Germinal center (tissue), 1 donor: ENCODE measurements at regions not wholly inside any gene's neighbourhood (a gene's known extent, or its start where the extent isn't known, plus 50 kb on each side); places are given as distances from the start of the nearest gene placed in this dataset.
"Not testable (repeated sequence)": the region's sequence is repeated elsewhere in the genome, so short reads cannot be mapped to it uniquely, and the experiment has no call there.

ENCODE experiments used
- DNase-seq: peaks from one replicate; pipeline ENCODE4 v3.0.0; 2012; ENCODE audit warnings: mixed read lengths, low spot score

DNA sequence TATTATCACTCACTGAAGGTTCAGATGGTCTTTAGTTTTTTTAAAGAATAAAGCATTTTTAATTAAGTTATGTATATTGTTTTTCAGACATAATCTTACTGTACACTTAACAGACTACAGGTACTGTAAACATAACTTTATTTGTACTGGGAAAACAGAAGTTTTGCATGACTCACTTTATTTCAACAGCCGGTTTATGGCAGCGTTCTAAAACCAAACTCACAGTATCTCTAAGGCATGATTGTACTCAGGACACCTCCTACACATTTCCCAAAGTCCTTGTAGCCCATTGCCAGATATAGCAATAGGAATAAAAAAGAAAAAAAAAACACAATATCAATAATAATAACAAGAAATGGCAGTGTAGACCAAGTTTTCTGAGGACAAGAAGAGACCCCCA lies 1341.4 kb downstream of the FSCB start:
- no peak for DNase-seq

DNA sequence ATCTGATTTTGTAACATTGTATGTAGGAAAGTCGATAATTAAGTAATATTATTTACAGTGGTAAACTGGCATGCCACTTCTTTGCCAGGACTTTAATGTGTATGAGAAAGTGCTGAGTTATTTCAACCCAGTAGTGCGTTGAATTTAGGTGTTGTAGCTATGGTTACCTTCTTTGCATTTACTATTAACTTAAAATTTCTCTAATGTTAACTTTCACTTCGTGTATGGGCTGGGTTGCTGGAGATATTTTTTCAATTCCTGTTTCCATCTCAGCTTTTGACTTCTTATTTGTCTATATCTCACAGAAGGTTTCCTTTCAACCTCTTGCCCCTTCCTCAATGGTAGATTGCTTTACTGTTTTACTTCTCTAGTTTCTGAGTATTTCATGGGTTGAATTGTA lies 1345.6 kb downstream of the FSCB start:
- DNase-seq: no peak

DNA sequence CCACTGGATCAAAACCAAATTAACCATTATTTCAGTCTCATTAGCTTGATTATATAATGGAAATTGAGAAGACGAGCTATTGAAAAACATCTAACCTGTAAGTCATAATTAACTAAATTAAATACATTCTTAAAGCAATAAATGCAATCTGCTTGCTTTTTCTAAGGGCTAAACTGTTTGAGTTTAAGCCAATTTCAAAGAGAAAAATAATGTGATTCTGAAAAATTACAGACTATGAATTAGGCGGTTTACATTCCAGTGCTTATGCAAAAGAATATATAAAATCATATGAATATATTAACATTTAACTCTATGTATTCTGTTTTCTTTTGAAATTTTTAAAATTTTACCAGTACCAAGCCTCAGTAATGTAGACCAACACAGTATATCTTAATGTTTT lies 1349.4 kb downstream of the FSCB start:
- DNase-seq: no peak

DNA sequence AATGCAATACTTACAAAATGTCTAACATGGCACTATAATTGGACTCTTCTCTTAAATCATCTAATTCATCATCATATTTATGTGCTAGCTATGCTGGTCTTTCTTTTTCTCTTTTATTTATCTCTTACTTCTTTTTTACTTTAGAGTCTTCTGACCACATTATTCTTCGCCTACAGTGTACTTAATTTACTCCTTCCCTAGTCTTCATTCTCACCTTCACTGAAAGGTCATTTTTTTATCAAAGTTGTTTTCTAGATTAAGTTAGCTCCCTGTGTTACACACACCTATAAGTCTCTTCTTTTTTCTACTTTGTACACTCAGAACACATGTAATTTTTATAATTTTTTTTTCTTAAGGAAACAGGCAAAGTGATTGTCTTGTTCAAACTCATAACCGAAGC lies 1351.2 kb downstream of the FSCB start:
- no peak for DNase-seq

DNA sequence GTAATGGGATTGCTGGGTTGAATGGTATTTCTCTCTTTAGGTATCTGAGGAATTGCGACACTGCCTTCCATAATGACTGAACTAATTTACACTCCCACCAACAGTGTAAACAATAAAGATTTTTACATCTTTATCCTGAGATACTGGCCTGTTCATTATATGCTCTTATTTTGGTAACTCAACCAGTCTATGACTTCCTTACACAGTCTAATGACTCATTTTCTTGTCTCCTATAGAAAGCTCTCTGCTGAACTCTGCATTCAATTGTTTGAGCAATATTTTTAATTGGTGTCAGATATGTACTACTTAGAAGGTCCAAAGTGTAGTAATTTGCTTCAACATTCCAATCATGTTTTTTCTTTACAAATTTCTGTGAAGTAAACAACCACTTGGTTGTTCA lies 1351.8 kb downstream of the FSCB start:
- no peak for DNase-seq

DNA sequence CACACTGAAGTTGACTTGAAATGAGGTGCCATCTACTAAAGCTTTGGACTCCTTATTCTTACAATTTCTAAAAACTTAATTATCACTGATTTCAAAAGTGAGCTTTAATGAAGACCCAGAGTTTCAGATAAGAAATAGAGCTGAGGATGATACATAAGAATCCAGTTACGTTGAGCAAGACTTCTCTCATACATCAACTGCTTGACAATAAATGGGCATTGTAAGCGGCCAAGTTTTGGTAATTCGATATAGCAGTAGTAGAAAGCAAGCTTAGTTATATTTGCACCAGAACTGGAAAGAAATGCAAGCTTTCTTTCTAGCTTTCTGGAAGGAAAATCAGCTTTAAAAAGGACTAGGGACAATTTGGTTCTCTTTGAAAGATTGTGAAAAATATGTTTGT lies 1359.6 kb downstream of the FSCB start:
- DNase-seq: no peak

DNA sequence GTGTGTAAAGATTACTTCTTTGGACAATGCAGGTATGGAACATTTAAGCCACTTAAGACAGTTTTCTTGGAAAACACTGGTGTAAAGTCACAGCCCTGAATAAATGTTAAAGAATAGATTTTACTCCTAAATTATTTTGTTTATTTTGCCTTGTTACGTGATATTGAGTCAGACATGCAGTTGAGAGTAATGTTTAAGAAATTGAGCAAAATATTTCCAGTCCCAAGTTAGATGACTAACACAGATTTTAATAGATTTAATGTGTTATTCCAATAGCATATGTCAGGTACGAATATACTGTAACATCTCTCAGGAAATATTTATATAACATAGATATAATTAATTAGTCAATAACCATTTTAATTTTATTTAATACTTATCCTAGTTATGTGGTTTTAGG lies 1361.7 kb downstream of the FSCB start:
- no peak for DNase-seq

DNA sequence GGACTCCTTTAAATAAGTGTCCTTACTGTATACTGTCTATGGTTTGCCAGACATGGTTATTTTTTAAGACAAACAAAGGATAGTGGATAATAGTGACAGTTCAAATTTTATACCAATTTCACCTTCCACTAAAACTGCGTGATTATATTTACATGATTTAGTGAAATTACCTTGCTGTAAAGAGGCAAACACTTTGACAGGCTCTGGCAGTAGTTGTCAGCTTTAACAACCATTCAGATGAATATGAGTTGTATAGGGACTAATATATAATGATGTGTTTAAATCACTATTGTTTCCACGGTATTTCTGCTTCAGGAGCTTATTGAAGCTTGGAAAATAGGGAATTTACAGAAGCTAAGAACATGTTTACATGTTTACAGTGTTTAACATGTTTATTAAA lies 1364.0 kb downstream of the FSCB start:
- no peak for DNase-seq

DNA sequence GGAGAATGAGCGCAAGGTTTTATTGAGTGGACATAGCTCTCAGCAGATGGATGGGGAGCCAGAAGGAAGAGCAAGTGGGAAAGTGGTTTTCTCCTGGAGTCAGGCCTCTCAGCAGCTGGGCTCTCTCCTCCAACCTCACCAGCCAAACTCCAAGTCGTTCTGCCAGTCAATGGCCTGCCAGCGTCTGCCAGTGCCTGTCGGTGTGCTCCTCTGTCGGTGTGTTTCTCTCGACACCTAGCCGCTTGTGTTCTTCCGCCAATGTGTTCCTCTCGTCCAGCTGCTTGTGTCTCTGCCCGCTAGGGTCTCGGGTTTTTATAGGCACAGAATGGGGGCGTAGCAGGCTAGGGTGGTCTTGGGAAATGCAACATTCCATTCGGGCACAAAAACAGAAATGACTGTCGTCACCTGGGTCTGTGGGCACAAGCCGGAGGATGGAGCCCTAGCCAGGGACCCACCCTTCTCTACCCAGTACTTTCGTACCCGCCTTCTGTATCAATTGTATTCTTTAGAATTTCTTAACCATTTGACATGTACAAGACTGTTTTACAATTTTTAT lies 1365.4 kb downstream of the FSCB start:
- DNase-seq: no peak

DNA sequence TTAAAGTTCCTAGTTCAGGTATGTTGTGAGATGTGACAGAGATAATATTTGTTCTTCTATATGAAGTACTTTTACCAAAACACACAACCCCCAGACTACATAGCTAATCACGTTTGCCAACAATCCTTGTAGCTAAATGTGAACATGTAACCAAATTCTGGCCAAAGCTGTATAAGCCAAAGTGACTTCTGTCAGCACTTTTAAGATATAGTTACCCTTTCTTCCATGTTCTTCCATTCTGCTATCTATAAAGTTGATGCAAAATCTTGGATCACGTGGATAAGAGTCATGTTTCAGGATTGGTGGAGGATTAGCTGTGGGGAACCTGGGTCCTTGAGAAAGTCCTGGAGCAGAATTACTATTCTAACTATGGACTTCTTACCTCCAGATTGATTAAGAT lies 1366.6 kb downstream of the FSCB start:
- DNase-seq: no peak

DNA sequence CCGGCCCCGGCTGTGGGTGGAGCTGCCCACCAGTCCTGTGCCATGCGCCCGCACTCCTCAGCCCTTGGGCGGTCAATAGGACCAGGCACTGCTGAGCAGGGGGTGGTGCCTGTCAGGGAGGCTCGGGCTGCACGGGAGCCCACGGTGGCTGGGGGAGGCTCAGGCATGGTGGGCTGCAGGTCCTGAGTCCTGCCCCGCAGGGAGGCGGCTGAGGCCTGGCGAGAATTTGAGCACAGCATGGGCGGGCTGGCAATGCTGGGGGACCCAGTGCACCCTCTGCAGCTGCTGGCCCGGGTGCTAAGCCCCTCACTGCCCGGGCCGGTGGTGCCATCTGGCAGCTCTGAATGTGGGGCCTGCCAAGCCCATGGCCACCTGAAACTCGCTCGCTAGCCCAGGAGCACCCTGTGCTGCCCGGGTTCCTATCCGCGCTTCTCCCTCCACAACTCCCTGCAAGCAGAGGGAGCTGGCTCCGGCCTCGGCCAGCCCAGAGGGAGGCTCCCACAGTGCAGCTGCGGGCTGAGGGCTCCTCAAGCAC lies 1371.1 kb downstream of the FSCB start:
- DNase-seq: no peak

DNA sequence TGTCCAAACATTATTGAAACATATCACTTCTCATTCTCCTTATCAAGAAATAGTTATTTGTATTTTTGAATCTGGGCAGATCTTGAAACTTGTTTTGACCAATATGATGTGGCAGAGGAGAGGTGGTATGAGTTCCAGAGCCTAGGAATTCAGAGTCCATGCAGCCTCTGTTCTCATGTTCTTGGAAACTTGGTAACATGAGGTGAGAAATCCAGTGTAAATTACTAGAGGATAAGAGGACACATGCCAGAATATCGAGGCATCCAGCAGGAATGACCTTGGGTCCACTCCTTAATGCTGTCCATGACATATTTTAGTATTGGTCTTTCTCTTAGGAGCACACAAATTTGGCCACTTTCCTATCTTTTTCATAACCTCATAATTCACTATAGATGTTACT lies 1374.6 kb downstream of the FSCB start:
- DNase-seq: no peak

DNA sequence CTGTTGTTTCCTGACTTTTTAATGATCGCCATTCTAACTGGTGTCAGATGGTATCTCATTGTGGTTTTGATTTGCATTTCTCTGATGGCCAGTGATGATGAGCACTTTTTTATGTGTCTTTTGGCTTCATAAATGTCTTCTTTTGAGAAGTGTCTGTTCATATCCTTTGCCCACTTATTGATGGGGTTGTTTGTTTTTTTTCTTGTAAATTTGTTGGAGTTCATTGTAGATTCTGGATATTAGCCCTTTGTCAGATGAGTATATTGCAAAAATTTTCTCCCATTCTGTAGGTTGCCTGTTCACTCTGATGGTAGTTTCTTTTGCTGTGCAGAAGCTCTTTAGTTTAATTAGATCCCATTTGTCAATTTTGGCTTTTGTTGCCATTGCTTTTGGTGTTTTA lies 1378.7 kb downstream of the FSCB start:
- not testable (repeated sequence) for DNase-seq

DNA sequence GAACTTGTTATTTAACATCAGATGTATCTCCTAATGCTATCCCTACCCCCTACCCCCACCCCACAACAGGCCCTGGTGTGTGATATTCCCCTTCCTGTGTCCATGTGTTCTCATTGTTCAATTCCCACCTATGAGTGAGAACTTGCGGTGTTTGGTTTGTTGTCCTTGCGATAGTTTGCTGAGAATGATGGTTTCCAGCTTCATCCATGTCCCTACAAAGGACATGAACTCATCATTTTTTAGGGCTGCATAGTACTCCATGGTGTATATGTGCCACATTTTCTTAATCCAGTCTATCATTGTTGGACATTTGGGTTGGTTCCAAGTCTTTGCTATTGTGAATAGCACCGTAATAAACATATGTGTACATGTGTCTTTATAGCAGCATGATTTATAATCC lies 1379.2 kb downstream of the FSCB start:
- DNase-seq: not testable (repeated sequence)

DNA sequence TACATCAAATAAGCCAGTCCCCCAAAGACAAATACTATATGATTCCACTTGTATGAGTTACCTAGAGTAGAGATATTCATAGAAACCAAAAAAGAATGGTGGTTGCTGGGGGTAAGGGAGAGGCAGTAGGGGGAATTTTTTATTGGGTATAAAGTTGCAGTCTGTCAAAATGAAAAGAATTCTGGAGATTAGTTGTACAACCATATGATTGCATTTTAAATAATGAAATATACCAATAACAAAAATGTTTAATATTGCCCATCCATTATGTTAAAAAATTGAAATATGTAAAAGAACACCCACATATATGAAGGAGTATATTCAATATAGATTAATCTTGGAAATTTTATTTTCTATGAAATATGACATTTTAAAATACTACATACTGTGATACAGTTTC lies 1383.5 kb downstream of the FSCB start:
- DNase-seq: no peak

DNA sequence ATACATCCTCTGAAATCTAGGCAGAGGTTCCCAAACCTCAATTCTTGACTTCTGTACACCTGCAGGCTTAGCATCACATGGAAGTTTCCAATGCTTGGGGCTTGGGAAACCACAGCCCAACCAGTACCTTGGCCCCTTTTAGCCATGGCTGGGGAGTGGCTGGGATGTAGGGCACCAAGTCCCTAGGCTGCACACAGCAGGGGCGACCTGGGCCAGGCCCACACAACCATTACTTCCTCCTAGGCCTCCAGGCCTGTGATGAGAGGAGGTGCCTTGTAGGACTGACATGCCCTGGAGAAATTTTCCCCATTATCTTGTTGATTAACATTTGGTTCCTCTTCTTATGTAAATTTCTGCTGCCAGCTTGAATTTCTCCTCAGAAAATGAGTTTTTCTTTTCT lies 1387.4 kb downstream of the FSCB start:
- DNase-seq: no peak

DNA sequence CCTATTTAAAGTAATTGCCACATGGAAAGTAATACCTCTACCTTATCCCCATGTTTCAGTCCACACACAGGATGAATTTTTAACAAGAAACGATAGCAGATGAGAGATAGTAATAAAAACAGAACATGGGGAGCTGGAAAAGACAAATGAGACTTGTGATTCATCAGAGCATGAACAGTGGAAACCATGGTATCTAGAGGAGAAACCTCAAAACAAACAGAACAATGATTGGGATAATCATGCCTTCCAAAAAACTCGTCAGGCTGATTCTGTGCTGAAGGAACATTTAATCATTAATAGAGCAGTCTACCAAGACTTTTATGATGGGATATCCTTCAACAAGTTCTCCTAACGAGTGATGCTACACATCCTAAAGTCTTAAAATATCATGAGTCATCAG lies 1390.7 kb downstream of the FSCB start:
- no peak for DNase-seq

DNA sequence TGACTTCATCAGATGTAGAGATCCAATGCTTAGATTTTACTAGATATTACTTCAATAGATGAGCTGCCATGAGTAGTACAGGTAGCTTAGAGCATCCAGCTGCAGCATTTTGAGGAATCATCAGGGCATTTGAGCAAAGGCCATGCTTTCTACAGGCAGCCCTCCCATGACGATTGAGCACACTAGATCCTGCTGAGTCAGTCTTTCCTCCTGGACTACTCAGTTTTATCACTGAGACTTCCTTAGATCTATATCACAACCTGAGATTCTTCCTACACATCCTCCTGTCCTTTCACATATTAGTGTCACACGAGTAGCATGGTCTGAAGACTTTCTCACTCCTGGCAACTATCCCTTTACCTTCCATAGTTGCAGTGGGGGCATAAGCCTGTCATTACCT lies 1401.8 kb downstream of the FSCB start:
- no peak for DNase-seq

DNA sequence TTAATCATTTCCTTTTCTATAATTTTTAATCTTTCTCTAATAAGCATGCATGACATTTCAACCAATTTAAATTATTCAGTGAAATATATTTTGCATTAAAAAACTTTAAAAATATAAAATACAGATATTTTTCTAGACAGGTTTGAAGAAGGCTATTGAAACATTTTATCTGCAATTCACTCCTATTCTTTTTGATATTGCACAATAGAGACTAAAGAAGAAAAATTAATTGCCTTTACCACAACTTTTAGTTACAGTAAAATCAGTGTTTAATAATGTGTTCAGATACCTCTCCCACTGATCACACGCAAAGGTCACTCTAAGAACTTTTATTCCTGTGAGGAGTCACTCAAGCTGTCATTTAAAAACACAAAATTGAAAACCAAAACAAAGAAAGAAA lies 1416.7 kb downstream of the FSCB start:
- DNase-seq: no peak

DNA sequence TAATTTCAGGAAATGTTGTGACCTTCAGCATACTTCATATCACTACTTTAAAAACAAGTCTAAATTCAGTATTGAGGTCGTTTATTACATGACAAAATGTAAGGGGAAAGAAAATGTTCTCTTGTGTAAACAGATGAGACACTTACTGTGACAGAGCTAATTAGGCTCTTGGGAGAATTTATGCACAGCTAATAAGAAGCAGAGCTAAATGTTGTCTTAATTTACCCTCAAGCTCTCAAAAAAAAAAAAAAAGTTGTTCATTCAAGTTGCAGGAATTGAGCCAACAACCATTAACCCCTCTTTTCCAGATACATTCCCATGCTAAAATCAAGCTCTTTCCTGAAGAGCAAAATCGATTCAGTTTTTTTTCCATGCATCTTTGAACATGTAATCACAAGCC lies 1419.4 kb downstream of the FSCB start:
- no peak for DNase-seq

DNA sequence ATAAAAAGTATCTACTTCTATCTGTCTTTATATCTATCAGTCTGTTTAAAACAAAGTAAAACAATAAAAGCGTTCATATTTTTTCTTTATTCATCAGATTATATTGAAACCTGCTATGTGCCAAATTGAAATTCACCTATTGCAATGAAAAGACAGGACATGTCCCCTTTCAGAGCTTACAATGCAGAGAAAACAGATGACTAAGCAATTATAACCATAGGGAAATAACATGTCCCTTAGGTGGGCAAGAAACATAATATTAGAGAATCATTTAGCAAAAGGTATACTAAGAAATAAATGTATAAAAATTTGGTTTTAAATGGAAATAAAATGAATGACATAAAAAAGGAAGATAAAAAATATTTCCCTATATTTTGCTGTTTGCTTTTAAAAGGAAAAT lies 1421.3 kb downstream of the FSCB start:
- no peak for DNase-seq

DNA sequence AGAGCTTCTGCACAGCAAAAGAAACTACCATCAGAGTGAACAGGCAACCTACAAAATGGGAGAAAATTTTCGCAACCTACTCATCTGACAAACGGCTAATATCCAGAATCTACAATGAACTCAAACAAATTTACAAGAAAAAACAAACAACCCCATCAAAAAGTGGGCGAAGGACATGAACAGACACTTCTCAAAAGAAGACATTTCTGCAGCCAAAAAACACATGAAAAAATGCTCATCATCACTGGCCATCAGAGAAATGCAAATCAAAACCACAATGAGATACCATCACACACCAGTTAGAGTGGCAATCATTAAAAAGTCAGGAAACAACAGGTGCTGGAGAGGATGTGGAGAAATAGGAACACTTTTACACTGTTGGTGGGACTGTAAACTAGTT lies 1439.7 kb downstream of the FSCB start:
- DNase-seq: not testable (repeated sequence)

DNA sequence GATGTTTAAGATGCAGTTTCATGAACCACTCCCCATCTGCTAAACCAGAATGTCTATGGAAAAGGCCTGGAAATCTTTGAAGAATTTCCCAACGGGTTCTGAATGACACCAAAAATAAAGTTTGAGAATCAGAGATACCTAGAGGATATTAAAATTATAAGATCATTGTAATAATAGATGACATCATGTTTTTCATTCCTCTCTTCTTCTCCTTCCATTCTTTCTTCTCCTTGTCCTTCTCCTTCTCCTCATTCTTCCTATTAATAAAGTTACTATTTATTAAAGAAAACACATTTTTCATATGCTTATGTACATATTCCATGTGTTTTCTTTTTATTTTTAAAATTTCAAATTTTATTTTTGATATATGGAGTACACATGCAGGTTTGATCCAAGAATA lies 1449.4 kb downstream of the LRFN5 start:
- DNase-seq: no peak

DNA sequence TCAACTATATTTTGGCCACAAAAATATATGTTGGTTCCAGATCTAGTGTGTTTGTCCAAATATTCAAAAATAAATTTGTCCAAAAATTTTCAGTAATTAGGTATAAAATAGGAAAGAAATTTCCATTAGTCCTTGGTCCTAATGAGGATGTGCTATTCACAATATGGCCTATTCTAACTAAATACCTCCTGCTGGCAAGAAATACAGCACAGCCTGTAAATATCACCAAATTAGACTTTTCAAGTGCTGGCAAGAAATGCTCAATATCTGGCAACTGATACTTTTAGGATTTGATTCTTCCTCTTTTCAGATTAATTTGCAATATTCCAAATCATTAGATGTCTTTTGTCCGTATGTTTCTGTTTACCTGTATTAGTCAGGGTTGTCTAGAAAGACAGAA lies 1446.2 kb downstream of the LRFN5 start:
- no peak for DNase-seq

DNA sequence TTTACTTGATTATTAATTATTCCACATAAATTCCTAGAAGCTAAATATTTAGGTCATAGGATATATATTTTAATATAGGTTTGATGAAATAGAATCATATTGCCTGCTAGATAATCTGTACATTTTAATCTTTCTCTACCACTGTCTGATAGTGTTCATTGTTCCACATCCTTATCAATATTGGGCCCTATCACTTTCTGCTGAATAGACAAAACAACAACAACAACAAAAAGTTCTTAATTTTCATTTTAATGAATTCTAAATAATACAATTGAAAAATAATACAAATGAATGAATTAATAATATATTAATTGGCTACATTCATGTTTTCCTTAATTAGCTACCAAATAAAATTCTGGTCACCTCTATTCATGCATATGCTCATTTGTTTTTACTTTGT lies 1437.2 kb downstream of the LRFN5 start:
- no peak for DNase-seq
